Eye (tissue), 1 donor: ENCODE measurements at regions not wholly inside any gene's neighbourhood (a gene's known extent, or its start where the extent isn't known, plus 50 kb on each side); places are given as distances from the start of the nearest gene placed in this dataset.

Experiments
- DNase-seq: peaks from one replicate; pipeline ENCODE4 v3.0.0-alpha.2; 2015

DNA sequence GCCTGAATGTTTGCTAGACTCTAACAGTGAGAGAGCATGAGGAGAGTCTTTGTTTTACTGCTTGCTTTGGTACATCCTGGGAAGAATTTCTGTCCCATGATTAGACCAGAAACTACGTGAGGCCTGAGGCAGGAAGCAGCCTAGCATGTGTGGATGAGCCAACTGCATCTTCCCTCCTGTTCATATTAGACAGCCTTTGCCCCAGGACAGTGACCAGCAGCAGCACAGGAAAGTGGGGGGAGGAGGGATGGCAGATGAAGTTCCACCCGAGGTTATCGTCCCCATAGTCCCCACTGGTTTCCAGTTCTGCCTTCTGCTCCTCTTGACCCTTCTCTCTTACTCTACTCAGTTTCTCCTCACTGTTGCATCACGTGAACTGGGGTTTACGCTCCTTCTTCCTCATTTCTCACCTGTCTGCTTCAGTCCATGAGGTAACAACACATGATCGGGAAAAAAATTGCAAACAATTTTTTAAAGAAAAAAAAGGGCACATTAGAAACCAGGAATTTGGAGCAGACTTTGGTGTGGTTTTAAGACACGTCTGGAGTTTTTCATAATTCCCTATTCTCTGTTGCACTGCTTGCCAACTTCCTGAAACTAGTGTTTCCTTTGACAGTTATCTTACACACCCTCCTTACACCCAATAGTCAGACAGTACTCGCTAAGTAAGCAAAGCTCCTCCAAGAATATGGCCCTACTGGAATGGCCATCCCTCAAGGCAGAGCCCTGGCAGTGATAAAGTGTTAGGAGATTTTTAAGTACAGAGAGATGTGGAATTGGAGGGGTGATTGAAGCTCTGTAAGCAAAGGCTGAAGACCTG is 84.1 kb downstream of the SNX18 start:
- no peak for DNase-seq
